Activated T-helper 17 cell treated with anti-CD3 and anti-CD28 coated beads, Interleukin-2, amount 50 U/mL, for 72 hours (primary cell): ENCODE measurements at regions not wholly inside any gene's neighbourhood (a gene's known extent, or its start where the extent isn't known, plus 50 kb on each side); places are given as distances from the start of the nearest gene placed in this dataset.
"Not testable (repeated sequence)": the region's sequence is repeated elsewhere in the genome, so short reads cannot be mapped to it uniquely, and the experiment has no call there.

Experiments
- ATAC-seq: fragments of 150-1000 bp; cut with Tn5 transposase; replicated peaks from 2 replicates; pipeline ENCODE4 v1.10.0; 2021; ENCODE audit warnings: mild to moderate bottlenecking, moderate library complexity
- H3K27ac Mint-ChIP-seq: one replicate; pipeline ENCODE4 v1.8.0; 2022; ENCODE audit warnings: mixed read lengths
- H3K27me3 Mint-ChIP-seq: one replicate; pipeline ENCODE4 v1.8.0; 2022; ENCODE audit warnings: mixed read lengths
- H3K36me3 Mint-ChIP-seq: one replicate; pipeline ENCODE4 v1.8.0; 2022; ENCODE audit warnings: low read depth, mild to moderate bottlenecking, mixed read lengths
- H3K4me1 Mint-ChIP-seq: one replicate; pipeline ENCODE4 v1.8.0; 2022; ENCODE audit warnings: mixed read lengths
- H3K4me3 Mint-ChIP-seq: one replicate; pipeline ENCODE4 v1.8.0; 2022; ENCODE audit warnings: mild to moderate bottlenecking, mixed read lengths
- H3K9me3 Mint-ChIP-seq: one replicate; pipeline ENCODE4 v1.8.0; 2022; ENCODE audit warnings: mixed read lengths

- Mint-ChIP-seq H3K4me1 (peaks cover 21% of the 10 kb centered on the region), H3K27ac (peak overlapping the region; percentile 64), H3K36me3 (no peaks in the 10 kb centered on the region), H3K9me3 (no peaks in the 10 kb centered on the region), H3K4me3 (peak overlapping the region; percentile 52), H3K27me3 (no peaks in the 10 kb centered on the region)
- peak; percentile 97 for ATAC-seq
Measured at GRCh38 chr1:168421399-168422004, 122.3 kb downstream of the XCL2 start.

GRCh38 chr1:168420177-168420576 is 123.6 kb downstream of the XCL2 start:
- Mint-ChIP-seq H3K36me3 (no peaks in the 10 kb centered on the region), H3K4me3 (peak overlapping the region; percentile 16), H3K27ac (peak overlapping the region; percentile 55), H3K9me3 (no peaks in the 10 kb centered on the region), H3K27me3 (no peaks in the 10 kb centered on the region), H3K4me1 (peaks cover 30% of the 10 kb centered on the region)
- peak; percentile 35 for ATAC-seq

GRCh38 chr1:168419736-168420135 is 124.1 kb downstream of the XCL2 start:
- Mint-ChIP-seq H3K9me3 (no peaks in the 10 kb centered on the region), H3K27ac (peak overlapping the region; percentile 55), H3K4me1 (peaks cover 30% of the 10 kb centered on the region)

GRCh38 chr1:168416220-168416619 is 127.6 kb downstream of the XCL2 start:
- peak; percentile 81 for ATAC-seq
- Mint-ChIP-seq H3K27me3 (no peaks in the 10 kb centered on the region), H3K36me3 (no peaks in the 10 kb centered on the region), H3K4me1 (peaks cover 21% of the 10 kb centered on the region), H3K4me3 (no peak overlapping the region), H3K9me3 (no peaks in the 10 kb centered on the region), H3K27ac (peak overlapping the region; percentile 49)

More at GRCh38 chr1:168419736-168420135, 124.1 kb downstream of the XCL2 start:
- H3K4me3 Mint-ChIP-seq = no peak overlapping the region
- no peak for ATAC-seq
- no peaks in the 10 kb centered on the region for H3K27me3 Mint-ChIP-seq
- no peaks in the 10 kb centered on the region for H3K36me3 Mint-ChIP-seq

GRCh38 chr1:168414914-168415313 is 128.9 kb downstream of the XCL2 start:
- ATAC-seq = no peak
- H3K9me3 Mint-ChIP-seq = no peaks in the 10 kb centered on the region

GRCh38 chr1:168410464-168410863 is 129.8 kb downstream of the TBX19 start:
- no peak overlapping the region for H3K4me3 Mint-ChIP-seq
- peak overlapping the region; percentile 75 for H3K27ac Mint-ChIP-seq
- H3K36me3 Mint-ChIP-seq = no peaks in the 10 kb centered on the region
- peaks cover 39% of the 10 kb centered on the region for H3K4me1 Mint-ChIP-seq
- peak; percentile 13 for ATAC-seq
- no peaks in the 10 kb centered on the region for H3K27me3 Mint-ChIP-seq
- no peaks in the 10 kb centered on the region for H3K9me3 Mint-ChIP-seq

More at GRCh38 chr1:168414914-168415313, 128.9 kb downstream of the XCL2 start:
- no peaks in the 10 kb centered on the region for H3K27me3 Mint-ChIP-seq
- peaks cover 23% of the 10 kb centered on the region for H3K4me1 Mint-ChIP-seq
- no peak overlapping the region for H3K27ac Mint-ChIP-seq
- H3K4me3 Mint-ChIP-seq = no peak overlapping the region
- no peaks in the 10 kb centered on the region for H3K36me3 Mint-ChIP-seq

GRCh38 chr1:168408884-168409283 is 128.2 kb downstream of the TBX19 start:
- peaks cover 39% of the 10 kb centered on the region for H3K4me1 Mint-ChIP-seq
- no peaks in the 10 kb centered on the region for H3K9me3 Mint-ChIP-seq
- H3K4me3 Mint-ChIP-seq = peak overlapping the region; percentile 66
- H3K27ac Mint-ChIP-seq = peak overlapping the region; percentile 36
- no peaks in the 10 kb centered on the region for H3K27me3 Mint-ChIP-seq
- no peaks in the 10 kb centered on the region for H3K36me3 Mint-ChIP-seq
- ATAC-seq = peak; percentile 96

- no peaks in the 10 kb centered on the region for H3K9me3 Mint-ChIP-seq
- no peaks in the 10 kb centered on the region for H3K36me3 Mint-ChIP-seq
- H3K4me1 Mint-ChIP-seq = peaks cover 39% of the 10 kb centered on the region
- peak overlapping the region; percentile 73 for H3K27ac Mint-ChIP-seq
- no peak for ATAC-seq
- peak overlapping the region; percentile 66 for H3K4me3 Mint-ChIP-seq
- no peaks in the 10 kb centered on the region for H3K27me3 Mint-ChIP-seq
Measured at GRCh38 chr1:168408539-168408865, 127.8 kb downstream of the TBX19 start.

- Mint-ChIP-seq H3K27me3 (no peaks in the 10 kb centered on the region), H3K4me3 (peak overlapping the region; percentile 66), H3K4me1 (peaks cover 35% of the 10 kb centered on the region), H3K27ac (peak overlapping the region; percentile 73), H3K9me3 (no peaks in the 10 kb centered on the region), H3K36me3 (no peaks in the 10 kb centered on the region)
- ATAC-seq = peak; percentile 20
Measured at GRCh38 chr1:168407832-168408538, 127.3 kb downstream of the TBX19 start.

- peaks cover 35% of the 10 kb centered on the region for H3K4me1 Mint-ChIP-seq
Measured at GRCh38 chr1:168405906-168406549, 125.4 kb downstream of the TBX19 start.

GRCh38 chr1:168403140-168403539 is 122.5 kb downstream of the TBX19 start:
- peaks cover 29% of the 10 kb centered on the region for H3K4me1 Mint-ChIP-seq
- no peak for ATAC-seq
- no peaks in the 10 kb centered on the region for H3K9me3 Mint-ChIP-seq
- no peak overlapping the region for H3K4me3 Mint-ChIP-seq
- no peak overlapping the region for H3K27ac Mint-ChIP-seq
- H3K27me3 Mint-ChIP-seq = peaks cover 3% of the 10 kb centered on the region
- H3K36me3 Mint-ChIP-seq = no peaks in the 10 kb centered on the region

More at GRCh38 chr1:168405906-168406549, 125.4 kb downstream of the TBX19 start:
- no peak for ATAC-seq
- Mint-ChIP-seq H3K4me3 (no peak overlapping the region), H3K9me3 (no peaks in the 10 kb centered on the region), H3K27ac (no peak overlapping the region), H3K36me3 (no peaks in the 10 kb centered on the region), H3K27me3 (no peaks in the 10 kb centered on the region)

- not testable (repeated sequence) for H3K27ac Mint-ChIP-seq, H3K27me3 Mint-ChIP-seq, H3K9me3 Mint-ChIP-seq, H3K4me3 Mint-ChIP-seq, ATAC-seq, H3K36me3 Mint-ChIP-seq
- peaks cover 28% of the 10 kb centered on the region for H3K4me1 Mint-ChIP-seq
Measured at GRCh38 chr1:168402466-168402865, 121.8 kb downstream of the TBX19 start.

- Mint-ChIP-seq H3K27me3 (peaks cover 3% of the 10 kb centered on the region), H3K4me1 (peaks cover 23% of the 10 kb centered on the region), H3K9me3 (no peaks in the 10 kb centered on the region), H3K27ac (no peak overlapping the region), H3K4me3 (no peak overlapping the region), H3K36me3 (no peaks in the 10 kb centered on the region)
- no peak for ATAC-seq
Measured at GRCh38 chr1:168401341-168401740, 120.7 kb downstream of the TBX19 start.

GRCh38 chr1:168400139-168400538 is 119.5 kb downstream of the TBX19 start:
- H3K36me3 Mint-ChIP-seq = no peaks in the 10 kb centered on the region
- peak; percentile 51 for ATAC-seq
- peaks cover 3% of the 10 kb centered on the region for H3K27me3 Mint-ChIP-seq
- no peak overlapping the region for H3K4me3 Mint-ChIP-seq
- no peaks in the 10 kb centered on the region for H3K9me3 Mint-ChIP-seq
- H3K27ac Mint-ChIP-seq = peak overlapping the region; percentile 83
- peaks cover 23% of the 10 kb centered on the region for H3K4me1 Mint-ChIP-seq

- peaks cover 3% of the 10 kb centered on the region for H3K27me3 Mint-ChIP-seq
- H3K27ac Mint-ChIP-seq = peak overlapping the region; percentile 67
- no peaks in the 10 kb centered on the region for H3K9me3 Mint-ChIP-seq
Measured at GRCh38 chr1:168397806-168398205, 117.1 kb downstream of the TBX19 start.

More at GRCh38 chr1:168397806-168398205, 117.1 kb downstream of the TBX19 start:
- Mint-ChIP-seq H3K4me1 (peaks cover 23% of the 10 kb centered on the region), H3K4me3 (no peak overlapping the region), H3K36me3 (no peaks in the 10 kb centered on the region)
- no peak for ATAC-seq
